ENCODE measurements at regions not wholly inside any gene's neighbourhood (a gene's known extent, or its start where the extent isn't known, plus 50 kb on each side); places are given as distances from the start of the nearest gene placed in this dataset.

DNA sequence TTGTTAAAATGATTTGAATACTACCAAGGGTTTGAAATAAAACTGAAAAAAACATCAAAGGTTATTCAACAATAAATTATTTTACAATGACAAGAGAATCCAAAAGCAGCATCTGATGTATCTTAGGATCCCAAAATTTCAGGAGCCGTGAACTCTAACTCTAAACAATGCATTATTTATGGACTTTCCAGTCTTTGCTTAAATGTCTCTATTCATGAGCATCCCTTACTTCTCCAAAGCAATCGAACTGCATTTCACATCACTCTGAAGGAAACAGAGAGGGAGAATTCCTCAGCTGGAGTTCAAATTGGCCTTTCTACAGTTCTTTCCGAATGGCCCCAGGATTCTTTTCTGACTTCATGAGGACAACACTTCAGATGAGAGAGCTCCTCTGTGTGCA is 229.1 kb downstream of the CBLN4 start:
- Histone ChIP-seq H3K36me3 (ENCODE audit: control insufficient read depth, insufficient read depth, low read length) (no peaks in the 10 kb centered on the region), H3K79me2 (ENCODE audit: control insufficient read depth, insufficient read depth, low read length) (no peaks in the 10 kb centered on the region), H3K27me3 (ENCODE audit: control insufficient read depth, insufficient read depth, low read length) (no peaks in the 10 kb centered on the region), H4K20me1 (ENCODE audit: control insufficient read depth, extremely low read depth, insufficient read depth, low read length) (no peaks in the 10 kb centered on the region), H3K4me2 (ENCODE audit: extremely low read depth, insufficient read depth, low read length) (no peak overlapping the region), H3K27ac (ENCODE audit: insufficient read depth, low read length) (no peak overlapping the region), H3K4me3 (replicated peaks in 1 of 4; ENCODE audit: control extremely low read depth in 1 of 4, insufficient read depth in 1 of 4, low read depth in 3 of 4, low read length in 4 of 4) (no peak overlapping the region), H3K9me3 (ENCODE audit: control insufficient read depth, insufficient read depth, low read depth, low read length) (no peaks in the 10 kb centered on the region), H3K4me1 (ENCODE audit: control insufficient read depth, extremely low read depth, insufficient read depth, low read length) (no peaks in the 10 kb centered on the region), H3K9ac (ENCODE audit: insufficient read depth, low read length) (no peak overlapping the region), H2AFZ (ENCODE audit: low read length) (no peak overlapping the region)
- TF ChIP-seq EZH2 (IDR thresholded peaks at IDR 0.05; ENCODE audit: low read length, missing control alignments) (no peak), CTCF (conservative IDR thresholded peaks at IDR 0.05 in 1 of 2, IDR thresholded peaks at IDR 0.05 in 1 of 2; ENCODE audit: low read depth in 1 of 2, low read length in 2 of 2) (no peak)
- DNase-seq (ENCODE audit: low read depth in 2 of 2): no peak

DNA sequence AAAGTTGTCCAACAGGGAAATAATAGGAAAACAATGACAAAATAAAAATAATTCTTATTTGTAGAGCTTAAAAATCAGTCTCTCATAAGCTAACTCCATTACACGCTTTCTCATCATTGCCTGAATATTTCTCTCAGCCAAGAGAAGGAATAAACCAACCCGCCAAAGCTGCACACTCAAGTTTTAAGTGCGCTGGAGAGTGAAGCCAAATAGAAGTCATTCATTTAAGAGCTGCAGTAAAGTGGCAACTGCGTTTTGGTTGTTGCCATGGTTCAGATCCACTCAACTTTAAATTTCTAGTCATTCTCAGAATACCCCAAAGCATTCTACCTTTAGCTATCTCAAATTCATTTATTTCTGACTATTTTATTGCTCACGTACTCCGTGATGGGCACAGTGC is 230.7 kb downstream of the CBLN4 start:
- H3K27me3 ChIP-seq (ENCODE audit: control insufficient read depth, insufficient read depth, low read length): no peaks in the 10 kb centered on the region
- no peaks in the 10 kb centered on the region for H3K79me2 ChIP-seq (ENCODE audit: control insufficient read depth, insufficient read depth, low read length)
- no peaks in the 10 kb centered on the region for H3K4me1 ChIP-seq (ENCODE audit: control insufficient read depth, extremely low read depth, insufficient read depth, low read length)
- no peak overlapping the region for H3K4me3 ChIP-seq (replicated peaks in 1 of 4; ENCODE audit: control extremely low read depth in 1 of 4, insufficient read depth in 1 of 4, low read depth in 3 of 4, low read length in 4 of 4)
- H3K36me3 ChIP-seq (ENCODE audit: control insufficient read depth, insufficient read depth, low read length): no peaks in the 10 kb centered on the region
- no peaks in the 10 kb centered on the region for H3K9me3 ChIP-seq (ENCODE audit: control insufficient read depth, insufficient read depth, low read depth, low read length)
- no peak overlapping the region for H3K27ac ChIP-seq (ENCODE audit: insufficient read depth, low read length)
- no peak overlapping the region for H2AFZ ChIP-seq (ENCODE audit: low read length)
- DNase-seq (ENCODE audit: low read depth in 2 of 2): no peak
- H3K9ac ChIP-seq (ENCODE audit: insufficient read depth, low read length): no peak overlapping the region
- no peaks in the 10 kb centered on the region for H4K20me1 ChIP-seq (ENCODE audit: control insufficient read depth, extremely low read depth, insufficient read depth, low read length)
- no peak overlapping the region for H3K4me2 ChIP-seq (ENCODE audit: extremely low read depth, insufficient read depth, low read length)
- no peak for TF ChIP-seq CTCF (conservative IDR thresholded peaks at IDR 0.05 in 1 of 2, IDR thresholded peaks at IDR 0.05 in 1 of 2; ENCODE audit: low read depth in 1 of 2, low read length in 2 of 2)
- no peak for TF ChIP-seq EZH2 (IDR thresholded peaks at IDR 0.05; ENCODE audit: low read length, missing control alignments)

GRCh38 chr20:55761797-55762196 is 243.5 kb downstream of the CBLN4 start:
- H3K9me3 ChIP-seq (ENCODE audit: control insufficient read depth, insufficient read depth, low read depth, low read length): no peaks in the 10 kb centered on the region
- no peak overlapping the region for H3K4me3 ChIP-seq (replicated peaks in 1 of 4; ENCODE audit: control extremely low read depth in 1 of 4, insufficient read depth in 1 of 4, low read depth in 3 of 4, low read length in 4 of 4)
- no peak overlapping the region for H3K9ac ChIP-seq (ENCODE audit: insufficient read depth, low read length)
- no peak for TF ChIP-seq EZH2 (IDR thresholded peaks at IDR 0.05; ENCODE audit: low read length, missing control alignments)
- TF ChIP-seq CTCF (conservative IDR thresholded peaks at IDR 0.05 in 1 of 2, IDR thresholded peaks at IDR 0.05 in 1 of 2; ENCODE audit: low read depth in 1 of 2, low read length in 2 of 2): no peak
- DNase-seq (ENCODE audit: low read depth in 2 of 2): no peak
- H3K4me2 ChIP-seq (ENCODE audit: extremely low read depth, insufficient read depth, low read length): no peak overlapping the region
- H3K36me3 ChIP-seq (ENCODE audit: control insufficient read depth, insufficient read depth, low read length): no peaks in the 10 kb centered on the region
- H3K27me3 ChIP-seq (ENCODE audit: control insufficient read depth, insufficient read depth, low read length): no peaks in the 10 kb centered on the region
- H3K27ac ChIP-seq (ENCODE audit: insufficient read depth, low read length): no peak overlapping the region
- H2AFZ ChIP-seq (ENCODE audit: low read length): no peak overlapping the region
- H3K79me2 ChIP-seq (ENCODE audit: control insufficient read depth, insufficient read depth, low read length): no peaks in the 10 kb centered on the region
- no peaks in the 10 kb centered on the region for H4K20me1 ChIP-seq (ENCODE audit: control insufficient read depth, extremely low read depth, insufficient read depth, low read length)
- no peaks in the 10 kb centered on the region for H3K4me1 ChIP-seq (ENCODE audit: control insufficient read depth, extremely low read depth, insufficient read depth, low read length)

All from fibroblast of lung (primary cell).